Fibroblast of skin of left biceps (primary cell): ENCODE measurements at regions not wholly inside any gene's neighbourhood (a gene's known extent, or its start where the extent isn't known, plus 50 kb on each side); places are given as distances from the start of the nearest gene placed in this dataset.
"Not testable (repeated sequence)": the region's sequence is repeated elsewhere in the genome, so short reads cannot be mapped to it uniquely, and the experiment has no call there.

Source experiments
- DNase-seq, 2 experiments: peaks; one replicate each; pipeline ENCODE4 v3.0.0-alpha.2; 2013; ENCODE audit warnings: low read depth in 2 of 2

DNA sequence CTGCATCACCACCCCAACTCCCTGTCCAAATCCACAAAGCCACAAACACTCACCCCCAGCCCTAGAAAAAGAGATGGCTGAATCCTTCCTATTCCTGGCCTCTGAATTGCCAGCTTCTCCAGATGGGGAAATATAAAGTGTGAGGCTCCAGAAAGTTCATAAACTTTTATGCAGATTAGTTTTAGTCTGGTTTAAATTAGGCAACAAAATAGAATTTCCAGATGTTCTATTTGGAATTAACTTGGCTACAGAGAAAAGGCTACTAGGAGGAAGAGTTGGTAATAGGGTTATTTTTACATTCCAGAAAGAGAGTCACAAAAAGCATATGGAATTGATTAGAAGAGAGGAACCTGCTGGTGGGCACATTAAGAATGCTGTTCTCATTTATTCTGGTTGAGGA, 56.0 kb downstream of the EN1 start:
- peak; percentile 71 to 74 for DNase-seq

DNA sequence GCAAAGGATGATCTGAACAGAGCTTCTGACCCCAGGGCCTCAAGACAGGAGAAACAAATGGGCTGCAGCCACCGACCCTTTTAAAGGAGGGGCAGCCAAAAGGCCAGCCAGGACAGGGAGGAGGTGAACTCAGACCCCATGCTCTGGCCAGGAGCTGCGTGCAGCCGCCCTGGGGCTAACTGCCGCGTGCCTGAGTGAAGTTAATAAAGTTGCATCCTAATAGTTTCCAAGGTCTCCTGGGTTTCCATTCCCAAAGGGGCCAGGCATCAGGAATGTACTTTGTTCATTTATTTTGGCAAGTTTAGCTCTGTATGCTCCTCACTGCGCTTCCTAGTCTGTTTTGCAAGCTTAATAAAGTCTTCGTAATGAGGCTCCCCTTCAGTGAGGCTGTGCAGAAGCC, 60.7 kb downstream of the EN1 start:
- DNase-seq: no peak

DNA sequence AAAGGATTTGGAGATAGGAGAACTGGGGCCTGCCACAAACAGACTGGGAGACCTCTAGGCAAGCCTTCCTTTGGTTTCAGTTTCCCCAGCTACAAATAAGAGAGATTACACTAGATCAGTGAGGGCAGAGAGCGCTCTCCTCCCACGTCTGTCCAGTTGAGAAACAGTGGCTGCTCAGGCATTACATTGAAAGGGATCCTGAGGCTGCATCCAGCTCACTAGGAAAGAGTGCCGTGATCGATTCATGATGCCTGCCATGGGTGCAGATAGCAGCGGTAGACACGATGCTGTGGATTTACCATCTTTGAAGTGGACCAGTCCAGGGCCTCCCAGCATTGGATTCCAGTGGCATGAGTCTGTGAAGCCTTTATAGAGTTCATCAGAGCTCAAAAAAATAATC, 62.6 kb downstream of the EN1 start:
- no peak for DNase-seq

DNA sequence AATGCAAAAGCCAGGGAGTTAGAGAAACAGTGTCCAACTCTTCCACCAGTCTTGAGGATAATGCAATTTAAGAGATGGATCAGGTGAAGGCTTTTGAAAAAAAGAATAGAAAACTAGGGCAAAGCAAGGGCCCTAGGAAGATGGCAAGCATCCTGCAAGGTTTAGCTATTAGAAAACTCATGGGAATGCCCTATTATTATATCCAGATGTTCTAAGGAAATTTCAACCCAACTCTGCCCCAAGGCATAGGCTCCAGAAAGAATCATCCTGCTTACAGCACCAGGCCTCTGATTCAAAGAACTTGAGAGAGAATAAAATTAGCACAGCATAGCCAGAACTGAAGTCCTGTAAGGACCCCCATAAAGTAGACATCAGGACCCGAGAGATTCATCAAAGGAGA, 68.1 kb downstream of the EN1 start:
- DNase-seq: no peak

DNA sequence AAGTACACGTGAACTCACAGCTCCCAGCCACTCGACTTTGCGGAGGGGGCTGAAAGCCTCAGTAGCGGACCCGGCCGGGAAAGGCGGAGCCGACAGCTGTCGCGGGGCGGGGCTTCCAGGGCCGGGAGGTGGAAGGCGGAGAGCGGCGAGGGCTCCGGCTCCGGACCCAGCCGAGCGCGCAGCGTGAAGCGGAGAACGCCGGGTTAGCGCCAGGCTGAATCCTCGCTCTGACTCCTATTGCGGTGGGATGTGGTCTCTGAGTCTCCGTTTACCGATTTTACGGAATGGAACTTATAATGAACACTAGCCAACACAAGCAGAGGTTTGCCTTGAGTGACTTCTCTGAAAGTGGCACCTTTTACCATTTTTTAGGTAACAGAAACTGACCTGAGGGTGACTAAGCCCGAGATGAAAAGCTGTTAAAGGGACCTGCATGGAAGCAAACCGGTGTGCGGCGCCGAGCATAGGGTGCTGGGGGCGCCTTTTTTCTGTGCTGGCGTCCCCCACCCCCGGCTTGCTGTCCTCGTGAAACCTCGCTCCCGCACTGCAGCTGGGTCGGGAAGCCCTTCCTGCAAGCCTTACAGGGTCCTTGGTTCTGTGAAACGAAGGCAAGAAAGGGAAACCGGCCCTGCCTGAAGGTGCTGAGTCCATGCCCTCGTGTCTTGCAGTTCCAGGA, 72.9 kb downstream of the EN1 start:
- no peak for DNase-seq

DNA sequence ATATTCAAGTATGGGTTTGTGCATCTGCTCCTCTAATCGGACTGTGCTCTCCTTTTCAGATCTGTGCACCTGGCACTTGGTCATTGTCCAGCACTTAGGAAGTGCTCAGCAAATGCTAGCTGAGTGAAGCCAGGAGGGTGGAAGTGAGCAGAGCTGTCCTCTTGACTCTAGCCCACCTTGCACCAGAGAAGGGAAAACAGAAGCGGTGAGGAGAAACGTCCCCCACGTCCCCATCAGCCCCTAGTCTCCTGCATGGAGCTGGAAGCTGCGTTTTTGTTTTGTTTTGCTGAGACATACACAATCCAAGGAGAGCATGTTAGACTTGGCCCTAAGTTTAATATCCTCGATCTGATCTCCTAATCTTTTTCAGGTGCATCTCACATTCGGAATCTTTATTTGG, 73.6 kb downstream of the EN1 start:
- DNase-seq: no peak

DNA sequence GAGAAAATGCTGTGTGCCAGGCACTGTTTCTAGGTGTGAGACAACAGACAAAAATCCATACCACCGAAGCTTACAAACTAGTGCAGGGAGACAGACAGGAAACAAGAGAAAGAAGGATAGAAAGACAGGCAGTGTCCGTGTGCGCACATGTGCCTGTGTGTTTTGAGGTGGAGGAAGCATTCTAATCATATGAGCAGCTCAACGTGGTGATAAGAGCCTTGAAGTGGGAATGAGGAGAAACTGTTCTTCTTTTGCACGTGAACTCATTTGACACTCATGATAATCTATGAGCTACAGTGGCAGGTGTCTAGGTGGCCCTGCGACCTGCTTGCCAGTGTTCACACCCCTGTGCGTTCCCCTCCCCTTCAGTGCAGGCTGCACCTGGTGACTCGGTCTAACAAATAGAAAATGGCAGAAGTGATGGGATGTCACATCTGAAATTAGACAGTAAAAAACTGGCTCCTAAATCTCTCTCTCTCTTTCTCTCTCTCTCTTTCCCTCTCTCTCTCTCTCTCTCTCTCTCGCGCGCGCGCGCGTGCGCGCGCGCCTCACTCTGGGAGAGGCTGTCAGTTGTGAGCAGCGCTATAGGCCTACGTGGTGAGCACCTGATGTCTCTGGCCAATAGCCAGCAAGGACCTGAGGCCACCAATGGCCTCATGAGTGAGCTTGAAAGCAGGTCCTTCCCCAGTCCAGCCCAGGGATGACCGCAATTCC, 74.8 kb downstream of the EN1 start:
- DNase-seq: no peak

DNA sequence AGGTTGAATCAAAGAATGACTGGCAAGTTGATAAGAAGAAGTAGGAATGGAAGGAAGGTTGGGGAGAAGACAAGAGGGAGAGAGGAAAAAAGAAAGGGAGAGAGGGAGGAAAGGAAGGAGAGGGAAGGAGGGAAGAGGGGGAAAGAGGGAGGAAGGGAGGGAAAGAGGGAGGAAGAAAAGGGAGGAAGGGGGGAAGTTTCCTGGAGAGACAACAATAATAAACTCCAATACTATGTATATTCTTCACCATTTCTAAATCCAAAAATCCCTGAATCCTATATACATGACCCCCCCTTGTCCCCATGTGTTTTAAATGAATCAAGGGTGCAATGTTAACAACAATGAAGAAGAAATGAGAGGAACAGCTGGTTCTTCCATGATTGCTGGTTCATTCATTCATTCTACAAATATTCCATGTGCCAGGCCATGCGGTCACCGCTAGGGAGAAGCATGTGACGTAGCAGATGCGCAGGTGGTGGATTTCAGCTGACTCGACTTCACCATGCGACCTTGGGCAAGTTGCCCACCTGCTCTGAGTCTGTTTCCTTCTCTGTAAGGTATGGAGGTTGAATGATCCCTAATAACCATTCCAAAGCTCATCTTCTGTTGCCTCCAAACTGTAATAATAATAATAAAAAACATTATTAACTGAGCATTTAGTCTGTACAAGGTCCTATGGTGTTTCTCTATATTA, 77.6 kb downstream of the EN1 start:
- DNase-seq: no peak

DNA sequence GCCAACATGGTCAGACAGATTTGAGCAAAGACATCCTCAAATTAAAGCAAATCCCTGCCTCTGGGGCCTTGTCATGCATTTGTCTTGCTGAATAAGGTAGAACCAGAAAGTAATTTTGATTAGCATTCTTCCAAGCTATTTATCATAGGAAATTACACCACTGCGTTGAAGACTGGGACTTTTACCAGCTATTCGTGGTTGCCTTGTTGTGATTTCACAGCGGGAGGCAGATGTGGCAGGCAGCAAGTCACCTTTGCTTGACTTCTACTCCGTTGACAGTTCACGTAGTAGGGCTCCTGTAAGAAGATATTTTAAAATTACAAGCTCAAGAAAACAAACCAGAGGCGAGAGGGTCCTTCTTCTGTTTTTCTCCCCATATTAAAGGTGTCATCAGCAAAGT, 80.6 kb downstream of the EN1 start:
- DNase-seq: no peak

DNA sequence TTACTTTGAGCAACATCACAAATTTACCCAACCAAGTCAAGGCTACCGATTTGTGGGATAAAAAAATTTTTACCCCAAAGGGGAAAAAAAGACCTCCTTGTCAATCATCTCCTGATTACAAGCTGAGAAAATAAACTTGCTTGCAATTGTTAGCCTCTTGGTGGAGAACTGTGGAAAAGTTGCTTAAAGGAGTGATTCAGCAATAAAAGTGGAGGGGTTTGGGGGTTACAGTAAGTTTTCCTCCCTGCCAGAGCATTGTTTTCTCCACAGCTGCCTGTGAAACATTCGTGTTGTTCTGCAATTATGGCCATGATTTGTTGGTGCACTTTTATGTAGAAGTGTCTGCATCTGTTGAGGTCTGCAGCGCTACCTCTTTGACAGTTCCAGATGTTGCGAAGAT, 82.6 kb downstream of the EN1 start:
- DNase-seq: no peak

DNA sequence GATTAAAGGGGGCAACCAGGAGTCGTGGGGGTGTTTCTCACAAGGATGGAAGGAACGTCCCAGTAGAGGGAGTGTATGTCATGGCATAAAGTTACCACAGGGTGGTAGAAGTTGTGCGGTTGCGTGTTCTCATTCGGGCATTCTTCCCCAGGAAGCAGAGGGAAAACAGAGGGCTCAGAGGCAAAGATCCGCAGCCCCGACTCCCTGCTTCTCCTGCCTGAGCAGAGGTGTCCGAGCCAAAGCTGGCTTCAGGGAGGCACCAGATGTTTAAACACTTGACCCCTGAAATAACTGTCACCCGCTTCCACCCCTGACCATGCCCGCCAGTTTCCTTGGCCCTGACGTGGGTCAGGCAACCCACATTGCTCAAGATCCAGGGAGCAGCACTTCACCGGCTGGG, 83.7 kb downstream of the EN1 start:
- no peak for DNase-seq

DNA sequence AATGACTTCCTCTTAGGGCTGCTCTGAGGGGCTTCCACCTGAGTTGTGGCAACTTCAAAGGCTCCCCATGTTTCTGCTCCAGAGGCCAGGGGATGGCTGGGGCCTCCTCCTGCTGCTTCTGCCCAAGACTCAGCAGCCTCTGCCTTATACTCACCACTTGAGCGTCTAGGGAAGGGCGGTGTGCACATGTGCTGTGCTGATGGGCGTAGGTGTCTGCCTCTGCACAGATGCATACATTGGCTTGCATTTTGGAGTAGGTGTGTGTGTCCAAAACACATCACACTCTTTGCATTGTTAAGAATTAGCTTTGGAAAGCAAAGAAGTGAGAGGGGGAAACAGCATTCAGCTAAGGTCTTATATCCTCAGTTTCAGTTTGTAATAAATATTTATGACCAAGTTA, 85.2 kb downstream of the EN1 start:
- DNase-seq: no peak

DNA sequence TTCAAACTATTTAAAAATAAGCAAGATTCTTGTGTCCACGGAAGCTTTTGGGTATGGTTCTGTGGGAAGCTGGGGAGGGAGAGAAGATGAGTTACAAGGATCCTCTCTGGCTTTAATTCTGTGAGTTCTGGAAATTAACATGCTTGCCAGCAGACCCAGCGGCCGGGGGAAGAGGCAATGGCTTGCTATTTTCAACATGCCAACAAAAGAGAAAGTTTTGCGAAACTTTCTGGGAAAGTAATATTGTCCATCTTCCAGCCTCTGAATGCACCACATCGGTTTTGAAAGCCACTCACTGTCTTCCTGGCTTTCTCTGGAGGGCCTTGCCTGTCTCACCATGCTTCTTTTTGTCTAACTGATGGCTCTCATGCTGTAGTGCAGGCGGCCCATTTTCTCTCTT, 85.7 kb downstream of the EN1 start:
- no peak for DNase-seq

DNA sequence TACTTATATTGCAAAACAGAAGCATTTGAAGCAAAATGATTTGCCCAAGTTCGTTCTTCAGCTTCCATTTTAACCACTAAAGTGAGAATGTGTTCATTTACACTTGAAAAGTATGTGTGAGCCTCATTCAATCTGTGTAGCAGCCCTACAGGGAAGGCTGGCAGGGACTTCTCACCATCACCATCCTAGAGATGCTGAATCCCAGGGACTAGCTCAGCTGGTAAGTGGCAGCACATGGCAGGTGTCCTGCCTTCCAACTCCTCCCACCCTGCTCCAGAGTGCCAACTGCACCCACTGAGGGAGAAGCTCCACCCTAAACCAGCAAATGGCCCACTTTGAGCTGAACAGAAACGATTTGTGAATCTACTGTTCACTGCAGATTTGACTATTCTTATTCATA, 91.5 kb downstream of the EN1 start:
- no peak for DNase-seq

DNA sequence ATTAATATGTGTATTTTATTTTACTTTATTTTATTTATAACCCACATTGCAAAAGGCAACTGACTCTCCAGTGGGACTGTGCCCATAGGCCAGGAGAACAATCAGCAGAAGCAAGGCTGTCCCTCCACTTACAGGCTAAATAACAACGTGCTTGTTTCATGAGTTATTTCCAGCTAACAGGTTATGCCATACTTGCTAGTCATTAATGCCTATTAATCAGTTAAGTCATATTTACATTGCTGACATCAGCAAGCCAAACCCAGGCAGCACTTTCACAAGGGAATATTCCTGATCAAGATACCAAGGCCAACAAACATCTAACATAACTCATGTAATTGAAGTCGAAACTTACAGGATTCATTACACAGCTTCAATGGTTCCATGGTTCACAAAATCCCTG, 92.1 kb downstream of the EN1 start:
- DNase-seq: no peak

DNA sequence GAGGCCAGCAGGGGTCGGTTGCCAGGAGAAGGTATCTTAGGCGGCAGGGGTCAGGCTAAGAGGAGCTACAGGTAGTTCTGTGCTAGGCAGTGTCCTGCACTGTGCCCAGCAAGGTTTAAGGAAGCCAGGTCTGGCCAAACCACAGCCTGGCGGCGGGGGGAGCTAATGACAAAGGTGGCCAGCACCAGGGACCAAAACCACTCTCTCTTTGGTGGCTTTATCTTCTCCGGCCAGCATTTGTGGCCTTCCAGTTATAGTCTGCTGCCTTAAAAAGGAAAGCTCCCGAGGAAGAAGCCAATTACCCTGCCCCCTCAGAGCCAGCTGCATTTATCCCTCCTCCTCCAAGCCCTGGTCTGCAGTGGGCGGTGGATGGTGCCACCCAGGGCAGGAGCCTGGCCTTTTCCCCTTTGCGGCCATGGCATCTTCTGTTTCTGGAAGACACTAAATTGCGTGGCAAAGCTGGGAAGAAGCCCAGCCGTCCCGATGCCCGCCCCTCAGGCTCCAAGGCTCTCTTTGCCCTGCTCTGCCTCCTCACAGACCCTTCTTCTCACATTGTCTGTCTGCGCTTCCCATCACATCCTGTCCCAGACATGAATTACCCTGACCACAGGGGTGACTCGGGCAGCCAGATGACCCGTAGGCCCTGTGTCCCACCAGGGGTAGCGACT, 94.6 kb downstream of the EN1 start:
- DNase-seq: no peak

DNA sequence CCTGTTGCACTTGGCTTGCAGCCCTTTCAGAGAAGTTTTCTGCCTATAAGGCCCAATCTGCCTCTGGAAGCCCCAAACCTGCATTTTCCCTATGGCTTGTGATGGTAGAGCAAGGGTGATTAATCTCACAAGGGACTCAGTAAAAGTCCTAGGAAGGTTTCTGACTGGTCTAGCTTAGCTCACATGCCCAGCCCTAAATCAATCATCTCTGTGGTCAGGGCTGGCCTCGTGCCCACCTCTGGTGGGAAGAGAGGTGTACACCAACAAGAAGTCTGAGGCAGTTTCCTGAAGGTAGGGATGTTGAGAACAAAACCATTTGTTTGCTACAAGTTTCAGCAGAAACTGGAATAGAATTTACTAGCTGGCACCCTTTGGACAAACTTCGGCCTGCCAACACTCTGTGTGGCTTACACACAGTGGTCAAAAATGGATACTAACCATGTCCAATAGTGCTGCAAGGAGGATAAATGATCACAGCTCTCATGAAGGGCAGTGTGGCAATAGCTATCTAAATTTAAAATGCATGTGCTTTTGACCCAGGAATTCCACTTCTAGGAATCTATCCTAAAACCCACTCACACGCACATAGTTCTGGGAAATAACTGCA, 96.4 kb downstream of the EN1 start:
- no peak for DNase-seq

DNA sequence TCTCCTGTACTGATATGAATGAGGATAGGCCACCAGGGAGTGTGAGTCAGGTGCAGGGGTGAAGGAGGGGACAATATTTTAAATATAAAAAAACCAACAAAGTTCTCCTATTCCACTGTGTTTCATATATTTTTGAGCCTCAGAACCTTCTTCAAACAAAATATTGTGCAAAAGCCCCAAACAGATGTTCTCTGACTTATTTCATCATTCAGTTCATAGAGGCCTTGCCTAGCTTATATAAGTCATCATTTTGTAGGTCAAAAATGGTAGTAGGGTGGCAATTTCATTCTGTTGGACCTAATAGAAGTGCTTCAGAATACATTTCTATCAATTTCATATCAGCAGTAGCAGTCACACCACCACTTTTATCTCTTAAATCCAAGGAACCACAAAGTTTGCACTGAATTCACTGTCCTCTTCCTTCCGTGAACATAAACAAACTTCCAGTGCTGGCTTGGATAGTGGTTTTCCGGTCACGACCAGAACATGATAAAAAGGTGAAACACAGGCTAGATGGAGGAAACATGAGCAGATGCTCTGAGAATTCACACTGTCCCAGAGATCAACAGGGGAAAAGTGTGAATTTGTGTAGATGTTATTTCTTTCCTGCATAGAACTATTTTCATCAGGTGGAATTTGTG, 99.1 kb downstream of the EN1 start:
- DNase-seq: no peak

DNA sequence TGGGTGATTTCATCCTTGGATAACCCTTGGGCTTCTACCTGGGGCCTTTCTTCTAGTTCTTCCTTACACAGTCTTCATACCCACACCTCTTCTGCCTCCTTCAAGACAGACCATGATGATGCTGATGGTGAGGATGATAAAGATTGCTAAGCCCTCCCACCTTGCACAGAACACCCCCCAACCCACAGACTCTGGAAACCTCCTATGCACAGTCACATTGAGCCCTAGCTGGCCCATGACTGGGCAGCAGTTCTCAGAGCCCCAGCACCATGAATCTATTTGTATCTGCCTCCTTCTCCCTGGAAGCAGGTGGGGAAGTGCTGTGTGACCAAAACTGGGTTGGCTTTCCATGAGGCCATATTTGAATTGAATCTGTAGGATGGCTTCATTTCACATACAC, 99.8 kb downstream of the EN1 start:
- no peak for DNase-seq

DNA sequence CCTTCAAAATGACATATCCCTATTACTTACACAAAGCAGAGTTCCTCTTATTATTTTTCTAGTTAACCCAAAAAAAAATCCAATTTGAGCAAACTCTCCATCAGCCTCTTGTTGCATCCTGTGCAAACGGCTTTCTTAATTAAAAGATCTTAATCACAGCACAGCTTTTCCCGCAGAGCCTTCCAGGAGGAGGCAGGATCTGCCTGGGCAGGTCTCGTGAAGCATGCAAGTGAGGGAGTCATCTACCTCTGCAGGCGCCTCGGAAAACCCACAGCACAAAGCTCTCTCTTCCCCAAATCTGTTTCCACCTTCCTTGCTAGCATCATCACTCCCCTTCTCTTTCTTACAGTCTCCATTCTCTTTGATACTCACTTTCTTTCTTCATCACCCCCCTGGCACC, 100.4 kb downstream of the EN1 start:
- no peak for DNase-seq

DNA sequence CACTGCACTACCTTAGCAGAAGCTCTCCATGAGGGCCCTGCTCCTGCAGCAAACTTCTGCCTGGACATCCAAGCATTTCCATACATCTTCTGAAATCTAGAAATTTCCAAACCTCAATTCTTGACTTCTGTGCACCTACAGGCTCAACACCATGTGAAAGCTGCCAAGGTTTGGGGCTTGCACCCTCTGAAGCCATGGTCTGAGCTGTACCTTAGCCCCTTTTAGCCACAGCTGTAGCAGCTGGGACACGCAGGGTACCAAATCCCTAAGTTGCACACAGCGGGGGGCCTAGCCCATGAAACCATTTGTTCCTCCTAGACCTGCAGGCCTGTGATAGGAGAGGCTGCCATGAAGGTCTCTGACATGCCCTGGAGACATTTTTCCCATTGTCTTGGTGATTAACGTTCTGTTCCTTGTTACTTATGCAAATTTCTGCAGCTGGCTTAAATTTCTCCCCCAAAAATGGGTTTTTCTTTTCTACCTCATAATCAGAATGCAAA, 102.7 kb downstream of the EN1 start:
- DNase-seq: not testable (repeated sequence)
